OCI-LY3 (cell line): ENCODE measurements at regions not wholly inside any gene's neighbourhood (a gene's known extent, or its start where the extent isn't known, plus 50 kb on each side); places are given as distances from the start of the nearest gene placed in this dataset.

Experiments used
- EZH2phosphoT487 ChIP-seq: fragments of 200-600 bp; shearing (Covaris generic); IDR thresholded peaks from 2 replicates; pipeline ENCODE4 v1.6.1; 2018; ENCODE audit warnings: antibody characterized with exemption, mixed run types, low read depth
- TF ChIP-seq, protein P1 (sequence below): fragments of 200-600, 300-600 bp; sonication (generic); IDR thresholded peaks from 2 replicates; pipeline ENCODE4 v1.5.1; 2014; ENCODE audit warnings: antibody characterized with exemption, low read length, low read depth

- no peak for TF ChIP-seq EZH2phosphoT487
- TF ChIP-seq, protein P1, sequence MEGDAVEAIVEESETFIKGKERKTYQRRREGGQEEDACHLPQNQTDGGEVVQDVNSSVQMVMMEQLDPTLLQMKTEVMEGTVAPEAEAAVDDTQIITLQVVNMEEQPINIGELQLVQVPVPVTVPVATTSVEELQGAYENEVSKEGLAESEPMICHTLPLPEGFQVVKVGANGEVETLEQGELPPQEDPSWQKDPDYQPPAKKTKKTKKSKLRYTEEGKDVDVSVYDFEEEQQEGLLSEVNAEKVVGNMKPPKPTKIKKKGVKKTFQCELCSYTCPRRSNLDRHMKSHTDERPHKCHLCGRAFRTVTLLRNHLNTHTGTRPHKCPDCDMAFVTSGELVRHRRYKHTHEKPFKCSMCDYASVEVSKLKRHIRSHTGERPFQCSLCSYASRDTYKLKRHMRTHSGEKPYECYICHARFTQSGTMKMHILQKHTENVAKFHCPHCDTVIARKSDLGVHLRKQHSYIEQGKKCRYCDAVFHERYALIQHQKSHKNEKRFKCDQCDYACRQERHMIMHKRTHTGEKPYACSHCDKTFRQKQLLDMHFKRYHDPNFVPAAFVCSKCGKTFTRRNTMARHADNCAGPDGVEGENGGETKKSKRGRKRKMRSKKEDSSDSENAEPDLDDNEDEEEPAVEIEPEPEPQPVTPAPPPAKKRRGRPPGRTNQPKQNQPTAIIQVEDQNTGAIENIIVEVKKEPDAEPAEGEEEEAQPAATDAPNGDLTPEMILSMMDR = no peak
Measured at GRCh38 chr4:10806953-10807645, 122.5 kb upstream of the CLNK start.
